ENCODE measurements at regions not wholly inside any gene's neighbourhood (a gene's known extent, or its start where the extent isn't known, plus 50 kb on each side); places are given as distances from the start of the nearest gene placed in this dataset.
"Not testable (repeated sequence)": the region's sequence is repeated elsewhere in the genome, so short reads cannot be mapped to it uniquely, and the experiment has no call there.

DNA sequence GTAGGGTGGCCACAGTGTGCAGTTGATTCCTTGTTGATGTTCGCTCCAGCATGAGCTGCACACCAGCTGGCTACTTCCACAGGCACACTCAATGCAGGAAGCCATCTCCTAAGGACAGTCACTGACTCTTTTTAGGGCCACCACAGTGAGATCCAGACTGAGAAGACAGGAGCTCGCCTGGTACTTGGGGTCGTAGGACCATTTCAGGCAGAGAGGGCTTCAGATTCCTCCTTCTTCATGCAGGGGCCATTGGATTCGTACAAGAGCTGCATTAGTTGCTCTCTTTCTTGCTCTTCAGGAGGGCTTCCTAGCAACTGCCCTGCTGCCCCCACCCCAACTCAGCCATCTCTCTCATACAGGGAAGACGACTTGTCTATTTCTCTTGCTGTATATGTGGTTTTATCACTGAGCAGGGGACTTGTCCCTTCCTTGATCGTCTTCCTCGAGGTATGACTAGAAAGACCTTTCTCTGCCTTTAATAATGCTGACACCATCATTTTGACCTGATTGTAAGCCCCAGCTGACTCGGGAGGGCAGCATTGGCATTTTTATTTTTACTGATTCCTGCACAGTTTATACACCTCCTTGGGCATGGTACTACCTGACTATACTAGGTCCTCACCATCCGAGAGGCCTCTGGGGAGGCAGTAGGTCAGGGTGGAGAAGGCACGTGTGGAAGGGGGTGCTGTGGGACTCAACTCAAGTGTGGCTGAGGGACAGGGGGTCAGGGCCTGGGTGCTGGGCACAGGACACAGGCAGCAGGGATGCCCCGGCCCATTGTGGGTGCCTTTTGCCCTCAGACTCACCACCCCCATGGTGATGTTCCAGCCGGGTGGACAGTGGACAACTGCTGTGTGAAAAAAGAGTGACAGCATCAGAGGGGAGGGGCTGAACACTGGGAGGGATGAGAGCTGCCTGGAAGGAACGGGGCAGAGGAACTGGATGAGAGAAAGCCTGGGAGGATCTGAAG is 136.7 kb upstream of the ZNF746 start:
- H3K36me3 Mint-ChIP-seq (ENCODE audit: low read depth) = no peaks in the 10 kb centered on the region
- no peak for DNase-seq
- H3K27ac Mint-ChIP-seq = no peak overlapping the region
- H3K4me1 Mint-ChIP-seq = no peaks in the 10 kb centered on the region
- peaks cover 5% of the 10 kb centered on the region for H3K27me3 Mint-ChIP-seq
- ATAC-seq = no peak
- no peak overlapping the region for H3K4me3 Mint-ChIP-seq
- H3K9me3 Mint-ChIP-seq = no peaks in the 10 kb centered on the region

DNA sequence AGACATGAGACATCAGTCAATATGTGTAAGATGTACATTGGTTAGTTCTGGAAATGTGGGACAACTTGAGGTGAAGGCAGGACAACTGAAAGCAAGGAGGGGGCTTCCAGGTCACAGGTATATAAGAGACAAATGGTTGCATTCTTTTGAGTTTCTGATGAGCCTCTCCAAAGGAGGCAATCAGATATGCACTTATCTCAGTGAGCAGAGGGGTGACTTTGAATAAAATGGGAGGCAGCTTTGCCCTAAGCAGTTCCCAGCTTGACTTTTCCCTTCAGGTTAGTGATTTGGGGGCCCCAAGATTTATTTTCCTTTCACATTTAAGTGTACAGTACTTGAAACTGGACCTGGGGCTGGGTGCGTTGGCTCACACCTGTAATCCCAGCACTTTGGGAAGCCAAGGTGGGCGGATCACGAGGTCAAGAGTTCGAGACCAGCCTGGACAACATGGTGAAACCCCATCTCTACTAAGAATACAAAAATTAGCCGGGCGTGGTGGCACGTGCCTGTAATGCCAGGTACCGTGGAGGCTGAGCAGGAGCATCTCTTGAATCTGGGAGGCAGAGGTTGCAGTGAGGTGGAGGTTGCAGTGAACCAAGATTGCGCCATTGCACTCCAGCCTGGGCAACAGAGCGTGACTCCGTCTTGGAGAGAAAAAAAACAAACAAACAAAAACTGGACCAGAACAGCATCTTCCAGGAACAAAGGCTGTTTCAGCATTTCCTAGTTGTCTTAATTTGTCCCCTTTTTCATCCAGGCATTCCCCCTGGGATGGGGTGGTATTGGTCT is 130.9 kb upstream of the ZNF746 start:
- peaks cover 12% of the 10 kb centered on the region for H3K4me1 Mint-ChIP-seq
- H3K9me3 Mint-ChIP-seq; H3K36me3 Mint-ChIP-seq (ENCODE audit: low read depth); H3K27ac Mint-ChIP-seq; ATAC-seq; H3K4me3 Mint-ChIP-seq; H3K27me3 Mint-ChIP-seq; DNase-seq: not testable (repeated sequence)

DNA sequence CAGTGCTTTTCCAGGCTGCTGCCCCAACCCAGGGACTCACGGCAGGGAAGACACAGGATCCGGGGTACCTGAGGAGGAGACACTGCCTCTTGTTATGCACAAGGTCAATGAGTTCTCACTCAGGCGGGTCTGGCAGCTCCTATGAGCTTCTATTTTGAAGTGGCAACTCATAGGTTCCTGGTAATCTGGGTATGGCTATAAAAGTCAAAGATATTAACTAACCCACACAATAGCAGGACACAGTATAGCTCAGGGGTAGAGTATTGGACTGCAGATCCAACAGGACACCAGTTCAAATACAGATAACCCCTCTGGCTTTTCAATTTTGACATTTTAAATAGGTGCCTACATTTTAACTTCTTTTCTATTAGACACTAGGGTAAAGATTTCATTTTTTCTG is 130.3 kb upstream of the ZNF746 start:
- H3K4me3 Mint-ChIP-seq = no peak overlapping the region
- DNase-seq (no peak), ATAC-seq (no peak)
- H3K9me3 Mint-ChIP-seq = no peaks in the 10 kb centered on the region
- peaks cover 9% of the 10 kb centered on the region for H3K27me3 Mint-ChIP-seq
- H3K27ac Mint-ChIP-seq = no peak overlapping the region
- H3K36me3 Mint-ChIP-seq (ENCODE audit: low read depth) = peaks cover 2% of the 10 kb centered on the region
- H3K4me1 Mint-ChIP-seq = peaks cover 18% of the 10 kb centered on the region

DNA sequence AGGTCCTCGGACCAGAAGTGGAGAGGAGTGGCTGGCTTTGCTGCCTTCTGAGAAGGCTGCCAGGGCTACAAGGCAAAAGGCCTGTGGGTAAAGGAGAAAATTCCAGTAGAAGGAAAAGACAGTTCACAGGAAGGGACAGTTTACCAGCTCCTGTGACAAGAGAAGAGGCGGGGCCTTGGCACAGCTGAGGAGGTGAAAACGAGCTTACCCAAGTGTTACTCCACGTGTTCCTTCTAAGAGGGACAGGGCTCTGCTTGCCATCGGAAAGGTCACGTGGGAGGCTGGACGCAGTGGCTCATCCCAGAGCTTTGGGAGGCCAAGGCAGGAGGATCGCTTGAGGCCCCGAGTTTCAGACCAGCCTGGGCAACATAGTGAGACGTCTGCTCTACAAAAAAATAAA is 129.4 kb upstream of the ZNF746 start:
- ATAC-seq (no peak), DNase-seq (no peak)
- peaks cover 28% of the 10 kb centered on the region for H3K4me1 Mint-ChIP-seq
- no peak overlapping the region for H3K4me3 Mint-ChIP-seq
- peaks cover 7% of the 10 kb centered on the region for H3K36me3 Mint-ChIP-seq (ENCODE audit: low read depth)
- H3K9me3 Mint-ChIP-seq = no peaks in the 10 kb centered on the region
- no peak overlapping the region for H3K27ac Mint-ChIP-seq
- H3K27me3 Mint-ChIP-seq = peaks cover 9% of the 10 kb centered on the region

DNA sequence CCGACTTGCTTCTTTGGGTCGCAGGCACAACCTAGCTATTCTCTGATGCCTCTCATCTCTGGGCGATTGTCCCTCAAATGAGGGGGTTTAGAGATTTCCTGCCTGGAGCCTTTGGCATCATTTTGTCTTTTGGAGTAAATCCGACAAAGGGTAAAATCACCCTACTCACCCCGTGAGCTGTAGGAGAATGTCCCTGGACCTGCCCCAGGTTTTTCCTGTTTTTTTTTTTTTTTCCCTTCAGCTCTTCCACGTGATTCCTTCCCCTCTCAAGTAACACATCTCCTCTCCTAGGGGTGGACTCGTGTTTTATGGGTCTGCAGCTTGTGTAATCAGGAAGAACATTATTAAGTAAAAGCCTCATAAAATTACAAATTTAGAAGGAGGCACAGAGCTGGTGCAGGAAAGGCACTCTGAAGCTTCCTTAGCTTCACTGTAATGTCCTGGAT is 128.4 kb upstream of the ZNF746 start:
- Mint-ChIP-seq H3K4me3 (no peak overlapping the region), H3K9me3 (no peaks in the 10 kb centered on the region), H3K4me1 (peaks cover 38% of the 10 kb centered on the region), H3K36me3 (ENCODE audit: low read depth) (peaks cover 9% of the 10 kb centered on the region), H3K27ac (peak overlapping the region; percentile 27), H3K27me3 (peaks cover 9% of the 10 kb centered on the region)
- DNase-seq = no peak
- no peak for ATAC-seq

DNA sequence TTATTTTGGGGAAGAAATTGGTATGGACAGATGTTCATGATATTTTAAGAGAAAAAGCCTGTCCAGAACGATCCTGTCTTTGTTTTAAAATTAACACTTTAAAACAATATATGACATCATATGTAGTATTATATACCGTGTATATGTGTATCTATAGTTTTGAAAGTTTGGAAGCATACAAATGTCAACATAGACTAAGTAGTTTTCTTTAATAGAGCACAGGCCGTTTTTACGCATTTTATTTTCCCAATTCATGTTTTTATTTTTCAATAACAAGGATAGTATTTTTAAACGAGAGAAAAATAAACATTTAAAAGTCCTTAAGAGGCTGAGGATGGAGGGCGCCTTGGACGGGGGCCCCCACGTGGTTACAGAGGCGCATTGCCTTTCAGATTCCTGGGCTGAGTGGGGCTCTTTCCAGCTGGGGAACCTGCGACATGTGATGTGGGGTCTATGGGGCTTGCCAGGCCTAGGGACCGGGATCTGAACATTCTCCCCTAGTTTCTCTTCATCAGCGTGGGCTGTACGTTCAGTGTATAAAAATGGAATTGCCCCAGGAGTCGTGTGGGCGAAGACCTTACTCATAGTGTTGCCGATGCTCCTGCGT is 127.8 kb upstream of the ZNF746 start:
- Mint-ChIP-seq H3K27ac (peak overlapping the region; percentile 27), H3K36me3 (ENCODE audit: low read depth) (peaks cover 15% of the 10 kb centered on the region), H3K9me3 (no peaks in the 10 kb centered on the region), H3K27me3 (peaks cover 9% of the 10 kb centered on the region), H3K4me3 (peak overlapping the region; percentile 80), H3K4me1 (peaks cover 43% of the 10 kb centered on the region)
- ATAC-seq = no peak
- peak; percentile 68 for DNase-seq

DNA sequence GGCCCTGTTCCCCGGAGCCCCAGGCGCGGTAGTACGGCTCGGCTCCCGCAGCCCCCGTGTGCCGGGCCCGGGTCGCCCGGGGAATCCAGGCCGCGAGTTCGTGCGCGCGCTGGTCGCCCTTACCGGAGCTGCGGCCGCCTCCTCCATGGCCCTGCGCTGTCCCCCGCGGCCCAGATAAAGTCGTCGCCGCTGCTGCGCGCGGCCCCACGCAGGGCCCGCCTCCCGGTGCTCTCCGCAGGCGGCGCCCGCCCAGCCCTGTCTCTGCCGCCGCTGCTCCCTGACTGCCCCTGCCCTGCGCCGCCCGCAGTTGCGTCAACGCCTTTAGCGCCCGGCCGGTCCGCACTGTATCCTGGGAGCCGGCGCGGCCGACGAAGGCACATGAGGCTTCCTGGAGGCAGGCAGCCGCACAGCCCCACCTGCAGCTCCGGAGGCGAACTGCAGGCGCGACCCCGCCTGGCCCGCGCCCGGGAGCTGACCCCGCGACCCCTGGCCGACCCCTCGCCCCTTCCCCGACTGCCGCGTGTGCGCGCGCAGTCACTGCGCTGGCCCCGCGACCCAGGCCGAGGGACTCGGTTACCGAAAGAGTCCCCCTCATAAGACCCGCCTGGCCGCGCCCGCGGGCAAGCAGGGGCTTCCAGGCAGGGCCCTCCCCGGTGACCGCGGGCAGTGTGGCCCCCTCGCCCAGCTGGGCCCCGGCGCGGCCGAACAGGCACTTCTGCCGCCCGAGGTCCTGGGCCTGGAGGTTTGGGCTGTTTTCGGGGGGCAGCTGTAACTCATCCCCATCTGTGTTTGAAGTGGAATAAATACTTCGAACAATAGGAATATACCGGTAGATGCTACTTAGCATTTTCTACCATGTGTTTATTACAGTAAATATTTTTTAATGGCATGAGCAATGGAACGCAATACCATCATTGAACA is 127.1 kb upstream of the ZNF746 start:
- peak overlapping the region; percentile 80 for H3K4me3 Mint-ChIP-seq
- H3K36me3 Mint-ChIP-seq (ENCODE audit: low read depth) = peaks cover 20% of the 10 kb centered on the region
- H3K4me1 Mint-ChIP-seq = peaks cover 46% of the 10 kb centered on the region
- ATAC-seq (peak; percentile 88), DNase-seq (peak; percentile 92)
- no peaks in the 10 kb centered on the region for H3K9me3 Mint-ChIP-seq
- H3K27ac Mint-ChIP-seq = peak overlapping the region; percentile 70
- peaks cover 9% of the 10 kb centered on the region for H3K27me3 Mint-ChIP-seq

DNA sequence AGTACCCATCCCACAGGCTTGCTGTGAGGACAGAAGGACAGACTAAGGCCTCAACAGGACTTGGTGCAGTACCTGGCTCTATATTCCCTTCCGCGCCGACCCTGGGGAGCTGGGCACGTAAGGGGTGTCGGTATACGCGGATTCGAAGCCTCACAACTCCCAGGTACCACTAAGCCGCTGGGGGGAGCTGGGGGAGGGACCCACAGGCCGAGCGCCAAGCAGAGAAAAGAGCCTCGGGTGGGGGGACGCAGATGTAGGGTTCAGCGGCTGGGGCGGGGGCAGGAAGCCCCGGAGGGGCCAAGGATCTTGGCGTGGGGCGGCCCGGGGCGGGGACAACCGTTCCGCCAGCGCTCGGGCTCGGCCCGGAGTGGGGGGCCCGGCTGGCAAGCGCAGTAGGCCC is 126.4 kb upstream of the ZNF746 start:
- peak overlapping the region; percentile 84 for H3K27ac Mint-ChIP-seq
- no peaks in the 10 kb centered on the region for H3K9me3 Mint-ChIP-seq
- ATAC-seq (no peak), DNase-seq (peak; percentile 42)
- peak overlapping the region; percentile 94 for H3K4me3 Mint-ChIP-seq
- peaks cover 9% of the 10 kb centered on the region for H3K27me3 Mint-ChIP-seq
- peaks cover 27% of the 10 kb centered on the region for H3K36me3 Mint-ChIP-seq (ENCODE audit: low read depth)
- H3K4me1 Mint-ChIP-seq = peaks cover 46% of the 10 kb centered on the region

DNA sequence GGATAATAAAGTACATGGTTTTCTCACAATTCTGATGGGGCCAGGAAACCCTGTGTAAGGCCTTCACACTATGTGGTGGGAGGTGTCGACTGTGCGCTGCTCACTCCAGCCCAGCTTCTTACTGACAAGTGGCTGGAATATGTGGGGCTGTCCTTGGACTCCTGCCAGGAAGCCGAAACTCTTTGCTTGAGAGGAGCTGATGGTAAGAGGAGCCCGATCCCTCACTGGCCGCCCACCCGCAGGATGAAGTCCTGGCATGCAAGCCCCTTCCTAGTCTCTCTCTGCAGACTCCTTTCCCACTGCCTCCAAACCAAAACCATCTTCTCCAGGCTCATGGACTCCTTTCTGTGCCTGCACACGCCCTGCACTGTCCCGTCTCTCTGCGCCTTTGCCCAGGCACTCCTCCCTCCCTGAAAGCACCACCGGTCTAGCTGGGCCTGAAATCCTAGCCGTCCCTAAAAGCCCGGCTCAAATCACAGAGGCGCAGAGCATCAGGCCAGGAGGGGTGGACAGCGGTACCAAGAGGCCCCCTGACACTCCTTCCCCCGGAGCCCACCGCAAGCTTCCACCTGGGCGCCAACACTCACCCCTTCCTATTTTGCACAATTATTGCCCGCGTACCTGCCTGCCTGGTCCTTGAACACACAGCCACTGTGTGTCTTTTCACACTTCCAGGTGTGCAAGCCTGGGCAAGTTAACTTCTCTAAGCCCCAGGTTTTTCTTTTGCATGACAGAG is 125.8 kb upstream of the ZNF746 start:
- H3K4me3 Mint-ChIP-seq = peak overlapping the region; percentile 94
- peaks cover 30% of the 10 kb centered on the region for H3K36me3 Mint-ChIP-seq (ENCODE audit: low read depth)
- H3K27me3 Mint-ChIP-seq, DNase-seq, ATAC-seq, H3K9me3 Mint-ChIP-seq: not testable (repeated sequence)
- H3K4me1 Mint-ChIP-seq = peaks cover 46% of the 10 kb centered on the region
- H3K27ac Mint-ChIP-seq = peak overlapping the region; percentile 84

DNA sequence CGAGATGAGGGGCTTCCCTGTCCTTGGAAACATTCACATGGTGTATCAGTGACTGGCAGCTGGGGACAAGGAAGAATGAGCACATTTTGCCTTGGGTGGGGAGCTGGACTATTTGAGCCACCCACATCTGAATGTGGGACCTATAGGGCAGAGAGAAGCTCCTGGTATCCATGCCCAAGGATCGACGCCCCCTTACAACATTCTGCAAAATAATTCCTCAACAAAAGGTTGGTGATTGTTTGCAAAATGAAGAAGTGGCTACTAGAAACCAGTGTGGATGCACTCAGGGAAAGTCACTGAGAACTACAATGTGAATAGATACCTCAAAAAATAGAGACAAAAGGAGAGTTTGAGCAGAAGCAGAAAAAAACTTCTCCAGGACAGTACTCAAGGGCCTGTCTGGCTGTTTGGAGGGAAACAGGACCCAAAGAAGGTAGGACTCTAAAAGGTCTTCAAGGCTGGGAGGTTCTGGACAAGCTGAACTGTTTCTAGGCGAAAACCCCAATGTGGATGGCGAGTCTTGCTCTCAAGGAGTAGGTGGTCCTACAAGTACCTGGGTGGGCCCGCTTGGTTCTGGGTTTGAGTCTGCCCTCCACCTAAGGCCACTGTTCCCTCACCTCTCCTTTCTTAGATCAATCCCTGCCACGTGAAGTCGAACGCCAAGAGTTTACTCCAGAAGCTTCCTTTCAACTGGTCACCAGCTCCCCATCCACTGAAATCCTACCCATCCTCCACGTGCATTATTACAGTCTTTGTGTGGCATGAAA is 125.0 kb upstream of the ZNF746 start:
- no peak for ATAC-seq
- peaks cover 2% of the 10 kb centered on the region for H3K27me3 Mint-ChIP-seq
- peaks cover 35% of the 10 kb centered on the region for H3K36me3 Mint-ChIP-seq (ENCODE audit: low read depth)
- DNase-seq = no peak
- H3K27ac Mint-ChIP-seq = peak overlapping the region; percentile 69
- H3K4me1 Mint-ChIP-seq = peaks cover 46% of the 10 kb centered on the region
- H3K9me3 Mint-ChIP-seq = no peaks in the 10 kb centered on the region
- peak overlapping the region; percentile 94 for H3K4me3 Mint-ChIP-seq

DNA sequence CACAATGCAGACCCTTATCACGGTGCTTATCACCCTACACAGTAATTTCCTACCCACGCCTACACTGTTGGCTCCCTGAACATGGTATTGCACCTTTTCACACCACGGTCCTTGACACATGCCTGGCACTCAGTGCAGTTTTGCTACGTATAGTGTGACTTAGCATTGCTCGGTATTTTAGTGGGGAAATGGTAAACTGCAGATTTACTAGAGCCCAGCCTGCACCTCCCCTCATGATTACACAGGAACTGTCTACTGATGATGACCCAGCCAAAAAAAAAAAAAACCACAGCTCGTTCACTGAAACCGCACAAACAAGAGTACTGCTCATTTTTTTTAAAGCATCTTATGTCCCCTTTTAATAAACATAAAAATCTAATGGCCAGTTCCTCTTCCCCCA is 124.2 kb upstream of the ZNF746 start:
- Mint-ChIP-seq H3K27ac (peak overlapping the region; percentile 69), H3K9me3 (no peaks in the 10 kb centered on the region), H3K4me3 (peak overlapping the region; percentile 94), H3K27me3 (peaks cover 2% of the 10 kb centered on the region), H3K36me3 (ENCODE audit: low read depth) (peaks cover 43% of the 10 kb centered on the region), H3K4me1 (peaks cover 46% of the 10 kb centered on the region)
- ATAC-seq (peak; percentile 39), DNase-seq (peak; percentile 29)

DNA sequence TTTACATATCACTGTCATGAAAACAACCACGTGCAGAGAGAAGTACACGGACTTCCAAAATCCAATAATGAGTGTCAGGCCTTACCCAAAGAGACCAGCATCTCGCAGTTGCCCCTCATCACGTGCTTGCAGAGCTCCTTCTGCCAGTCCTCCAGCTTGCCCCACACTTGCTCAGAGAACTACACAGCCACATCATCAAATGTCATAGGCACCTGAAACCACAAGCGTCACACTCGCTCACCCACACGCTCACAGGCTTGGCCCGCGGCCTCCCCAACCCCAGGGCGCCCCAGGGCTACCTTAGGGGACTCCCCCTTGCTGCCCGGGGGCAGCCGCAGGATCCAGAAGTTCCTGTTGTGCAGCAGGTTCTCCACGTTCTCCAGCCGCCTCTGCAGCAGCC is 123.4 kb upstream of the ZNF746 start:
- H3K4me1 Mint-ChIP-seq = peaks cover 46% of the 10 kb centered on the region
- no peak overlapping the region for H3K27ac Mint-ChIP-seq
- H3K4me3 Mint-ChIP-seq = peak overlapping the region; percentile 27
- H3K9me3 Mint-ChIP-seq = no peaks in the 10 kb centered on the region
- peaks cover 2% of the 10 kb centered on the region for H3K27me3 Mint-ChIP-seq
- ATAC-seq (peak; percentile 71), DNase-seq (peak; percentile 75)
- peaks cover 49% of the 10 kb centered on the region for H3K36me3 Mint-ChIP-seq (ENCODE audit: low read depth)

DNA sequence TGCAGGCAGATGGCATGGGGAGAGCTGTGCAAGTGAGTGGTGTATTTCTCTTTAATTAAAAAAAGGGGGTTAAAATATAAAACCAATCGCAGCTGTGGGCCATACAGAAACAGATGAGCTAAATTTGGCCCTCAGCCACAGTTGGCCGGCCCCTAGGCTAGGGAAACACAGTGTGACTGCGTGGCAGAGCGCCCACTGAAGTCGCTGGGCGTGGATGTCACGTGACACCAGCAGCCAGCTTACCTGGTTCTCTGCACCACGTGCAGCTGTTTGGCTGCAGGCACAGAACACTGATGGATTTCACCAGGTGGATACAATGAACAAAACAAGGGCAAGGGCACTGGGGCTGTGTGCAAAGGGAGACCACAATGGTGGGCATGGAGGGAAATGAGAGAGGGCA is 119.3 kb upstream of the ZNF746 start:
- H3K4me1 Mint-ChIP-seq = peaks cover 18% of the 10 kb centered on the region
- ATAC-seq = no peak
- H3K27ac Mint-ChIP-seq = no peak overlapping the region
- no peak for DNase-seq
- no peaks in the 10 kb centered on the region for H3K9me3 Mint-ChIP-seq
- H3K27me3 Mint-ChIP-seq = no peaks in the 10 kb centered on the region
- peaks cover 74% of the 10 kb centered on the region for H3K36me3 Mint-ChIP-seq (ENCODE audit: low read depth)
- no peak overlapping the region for H3K4me3 Mint-ChIP-seq
